SK-N-SH treated with all-trans-retinoic acid at 6 μM for 48 hours (cell line): ENCODE measurements at regions not wholly inside any gene's neighbourhood (a gene's known extent, or its start where the extent isn't known, plus 50 kb on each side); places are given as distances from the start of the nearest gene placed in this dataset.

Experiments
- ATAC-seq: fragments of 200-7000 bp; cut with Tn5 transposase; 3 replicates; pipeline ENCODE4 v1.9.1; 2020; ENCODE audit warnings: mild to moderate bottlenecking, moderate library complexity
- ARNTL ChIP-seq: fragments of 450-650 bp; formaldehyde crosslinking; IDR thresholded peaks from 2 replicates; pipeline ENCODE4 v1.5.0; 2020; ENCODE audit warnings: low read depth, mild to moderate bottlenecking, moderate library complexity, borderline replicate concordance
- BACH2 ChIP-seq: fragments of 250-450 bp; sonication (Bioruptor Pico); IDR thresholded peaks from 2 replicates; pipeline ENCODE4 v1.9.0; 2021; ENCODE audit warnings: mild to moderate bottlenecking, borderline replicate concordance
- CSDC2 ChIP-seq: fragments of 250-450 bp; sonication (Bioruptor Pico); IDR thresholded peaks from 2 replicates; pipeline ENCODE4 v1.5.0; 2020; ENCODE audit warnings: mild to moderate bottlenecking, moderate library complexity
- ESRRG ChIP-seq: fragments of 250-450 bp; sonication (Bioruptor Pico); IDR thresholded peaks from 2 replicates; pipeline ENCODE4 v1.6.1; 2021; ENCODE audit warnings: mild to moderate bottlenecking
- GLIS3 ChIP-seq: fragments of 250-450 bp; sonication (Bioruptor Pico); IDR thresholded peaks from 2 replicates; pipeline ENCODE4 v1.5.0; 2020; ENCODE audit warnings: mild to moderate bottlenecking, moderate library complexity
- OSR1 ChIP-seq: fragments of 250-450 bp; sonication (Bioruptor Pico); IDR thresholded peaks from 2 replicates; pipeline ENCODE4 v1.8.0; 2022; ENCODE audit warnings: moderate library complexity, mild to moderate bottlenecking, inconsistent platforms
- PPARA ChIP-seq: fragments of 250-450 bp; sonication (Bioruptor Pico); IDR thresholded peaks from 2 replicates; pipeline ENCODE4 v1.5.0; 2020; ENCODE audit warnings: mild to moderate bottlenecking, borderline replicate concordance
- RARB ChIP-seq: fragments of 250-450 bp; sonication (Bioruptor Pico); IDR thresholded peaks from 2 replicates; pipeline ENCODE4 v1.8.0; 2021; ENCODE audit warnings: mild to moderate bottlenecking, moderate library complexity
- SNAI2 ChIP-seq: fragments of 250-450 bp; sonication (Bioruptor Pico); IDR thresholded peaks from 2 replicates; pipeline ENCODE4 v1.5.0; 2020; ENCODE audit warnings: mild to moderate bottlenecking, moderate library complexity
- TOX ChIP-seq: fragments of 250-450 bp; sonication (Bioruptor Pico); IDR thresholded peaks from 2 replicates; pipeline ENCODE4 v1.8.0; 2021; ENCODE audit warnings: mild to moderate bottlenecking, moderate library complexity, borderline replicate concordance
- ZC3H10 ChIP-seq: fragments of 250-450 bp; sonication (Bioruptor Pico); IDR thresholded peaks from 2 replicates; pipeline ENCODE4 v1.5.1; 2021; ENCODE audit warnings: mild to moderate bottlenecking, moderate library complexity
- ZFP3 ChIP-seq: fragments of 250-450 bp; sonication (Bioruptor Pico); IDR thresholded peaks from 2 replicates; pipeline ENCODE4 v1.5.0; 2020; ENCODE audit warnings: mild to moderate bottlenecking, moderate library complexity
- ZFP30 ChIP-seq: fragments of 450-650 bp; formaldehyde crosslinking; IDR thresholded peaks from 2 replicates; pipeline ENCODE4 v1.5.0; 2022; ENCODE audit warnings: mild to moderate bottlenecking, moderate library complexity
- ZNF565 ChIP-seq: fragments of 450-650 bp; formaldehyde crosslinking; conservative IDR thresholded peaks from 2 replicates; pipeline ENCODE4 v1.5.0; 2020; ENCODE audit warnings: low read depth, mild to moderate bottlenecking, moderate library complexity
- ZNF70 ChIP-seq: fragments of 450-650 bp; formaldehyde crosslinking; IDR thresholded peaks from 2 replicates; pipeline ENCODE4 v1.5.0; 2020; ENCODE audit warnings: mild to moderate bottlenecking, moderate library complexity
- ZNF8 ChIP-seq: fragments of 450-650 bp; formaldehyde crosslinking; IDR thresholded peaks from 2 replicates; pipeline ENCODE4 v1.5.0; 2020; ENCODE audit warnings: mild to moderate bottlenecking, moderate library complexity
- TF ChIP-seq, protein P1 (sequence below): fragments of 250-450 bp; sonication (Bioruptor Pico); IDR thresholded peaks from 2 replicates; pipeline ENCODE4 v1.5.1; 2021; ENCODE audit warnings: mild to moderate bottlenecking, moderate library complexity
- TF ChIP-seq, protein P2 (sequence below): fragments of 250-450 bp; sonication (Bioruptor Pico); IDR thresholded peaks from 2 replicates; pipeline ENCODE4 v1.5.1; 2020; ENCODE audit warnings: low read depth, mild to moderate bottlenecking, moderate library complexity
- TF ChIP-seq, protein P3 (sequence below): fragments of 250-450 bp; sonication (Bioruptor Pico); IDR thresholded peaks from 2 replicates; pipeline ENCODE4 v1.8.0; 2020; ENCODE audit warnings: mild to moderate bottlenecking, moderate library complexity, borderline replicate concordance
- TF ChIP-seq, protein P4 (sequence below): fragments of 250-450 bp; sonication (Bioruptor Pico); IDR thresholded peaks from 2 replicates; pipeline ENCODE4 v1.8.0; 2021; ENCODE audit warnings: low read depth, mild to moderate bottlenecking, moderate library complexity, borderline replicate concordance
- TF ChIP-seq, protein P5 (sequence below): fragments of 250-450 bp; sonication (Bioruptor Pico); IDR thresholded peaks from 2 replicates; pipeline ENCODE4 v1.5.0; 2020; ENCODE audit warnings: mild to moderate bottlenecking, moderate library complexity

GRCh38 chr13:84973661-84974060, 825.6 kb downstream of the SLITRK6 start:
- TF ChIP-seq SNAI2 (CRISPR knock-in tag) (no peak), TOX (CRISPR knock-in tag) (no peak), ESRRG (CRISPR knock-in tag) (no peak), GLIS3 (no peak), OSR1 (CRISPR knock-in tag) (no peak), ZNF8 (CRISPR knock-in tag) (no peak), PPARA (CRISPR knock-in tag) (no peak), BACH2 (CRISPR knock-in tag) (no peak), ZC3H10 (no peak), CSDC2 (no peak), RARB (CRISPR knock-in tag) (no peak), ZFP30 (CRISPR knock-in tag) (no peak), ZNF565 (no peak), ARNTL (CRISPR knock-in tag) (no peak), ZNF70 (no peak)
- TF ChIP-seq, protein P1, sequence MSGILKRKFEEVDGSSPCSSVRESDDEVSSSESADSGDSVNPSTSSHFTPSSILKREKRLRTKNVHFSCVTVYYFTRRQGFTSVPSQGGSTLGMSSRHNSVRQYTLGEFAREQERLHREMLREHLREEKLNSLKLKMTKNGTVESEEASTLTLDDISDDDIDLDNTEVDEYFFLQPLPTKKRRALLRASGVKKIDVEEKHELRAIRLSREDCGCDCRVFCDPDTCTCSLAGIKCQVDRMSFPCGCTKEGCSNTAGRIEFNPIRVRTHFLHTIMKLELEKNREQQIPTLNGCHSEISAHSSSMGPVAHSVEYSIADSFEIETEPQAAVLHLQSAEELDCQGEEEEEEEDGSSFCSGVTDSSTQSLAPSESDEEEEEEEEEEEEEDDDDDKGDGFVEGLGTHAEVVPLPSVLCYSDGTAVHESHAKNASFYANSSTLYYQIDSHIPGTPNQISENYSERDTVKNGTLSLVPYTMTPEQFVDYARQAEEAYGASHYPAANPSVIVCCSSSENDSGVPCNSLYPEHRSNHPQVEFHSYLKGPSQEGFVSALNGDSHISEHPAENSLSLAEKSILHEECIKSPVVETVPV, result no peak
- TF ChIP-seq, protein P2, sequence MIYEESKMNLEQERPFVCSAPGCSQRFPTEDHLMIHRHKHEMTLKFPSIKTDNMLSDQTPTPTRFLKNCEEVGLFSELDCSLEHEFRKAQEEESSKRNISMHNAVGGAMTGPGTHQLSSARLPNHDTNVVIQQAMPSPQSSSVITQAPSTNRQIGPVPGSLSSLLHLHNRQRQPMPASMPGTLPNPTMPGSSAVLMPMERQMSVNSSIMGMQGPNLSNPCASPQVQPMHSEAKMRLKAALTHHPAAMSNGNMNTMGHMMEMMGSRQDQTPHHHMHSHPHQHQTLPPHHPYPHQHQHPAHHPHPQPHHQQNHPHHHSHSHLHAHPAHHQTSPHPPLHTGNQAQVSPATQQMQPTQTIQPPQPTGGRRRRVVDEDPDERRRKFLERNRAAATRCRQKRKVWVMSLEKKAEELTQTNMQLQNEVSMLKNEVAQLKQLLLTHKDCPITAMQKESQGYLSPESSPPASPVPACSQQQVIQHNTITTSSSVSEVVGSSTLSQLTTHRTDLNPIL (CRISPR knock-in tag), result no peak
- TF ChIP-seq, protein P3, sequence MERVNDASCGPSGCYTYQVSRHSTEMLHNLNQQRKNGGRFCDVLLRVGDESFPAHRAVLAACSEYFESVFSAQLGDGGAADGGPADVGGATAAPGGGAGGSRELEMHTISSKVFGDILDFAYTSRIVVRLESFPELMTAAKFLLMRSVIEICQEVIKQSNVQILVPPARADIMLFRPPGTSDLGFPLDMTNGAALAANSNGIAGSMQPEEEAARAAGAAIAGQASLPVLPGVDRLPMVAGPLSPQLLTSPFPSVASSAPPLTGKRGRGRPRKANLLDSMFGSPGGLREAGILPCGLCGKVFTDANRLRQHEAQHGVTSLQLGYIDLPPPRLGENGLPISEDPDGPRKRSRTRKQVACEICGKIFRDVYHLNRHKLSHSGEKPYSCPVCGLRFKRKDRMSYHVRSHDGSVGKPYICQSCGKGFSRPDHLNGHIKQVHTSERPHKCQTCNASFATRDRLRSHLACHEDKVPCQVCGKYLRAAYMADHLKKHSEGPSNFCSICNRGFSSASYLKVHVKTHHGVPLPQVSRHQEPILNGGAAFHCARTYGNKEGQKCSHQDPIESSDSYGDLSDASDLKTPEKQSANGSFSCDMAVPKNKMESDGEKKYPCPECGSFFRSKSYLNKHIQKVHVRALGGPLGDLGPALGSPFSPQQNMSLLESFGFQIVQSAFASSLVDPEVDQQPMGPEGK (CRISPR knock-in tag), result no peak
- TF ChIP-seq, protein P4, sequence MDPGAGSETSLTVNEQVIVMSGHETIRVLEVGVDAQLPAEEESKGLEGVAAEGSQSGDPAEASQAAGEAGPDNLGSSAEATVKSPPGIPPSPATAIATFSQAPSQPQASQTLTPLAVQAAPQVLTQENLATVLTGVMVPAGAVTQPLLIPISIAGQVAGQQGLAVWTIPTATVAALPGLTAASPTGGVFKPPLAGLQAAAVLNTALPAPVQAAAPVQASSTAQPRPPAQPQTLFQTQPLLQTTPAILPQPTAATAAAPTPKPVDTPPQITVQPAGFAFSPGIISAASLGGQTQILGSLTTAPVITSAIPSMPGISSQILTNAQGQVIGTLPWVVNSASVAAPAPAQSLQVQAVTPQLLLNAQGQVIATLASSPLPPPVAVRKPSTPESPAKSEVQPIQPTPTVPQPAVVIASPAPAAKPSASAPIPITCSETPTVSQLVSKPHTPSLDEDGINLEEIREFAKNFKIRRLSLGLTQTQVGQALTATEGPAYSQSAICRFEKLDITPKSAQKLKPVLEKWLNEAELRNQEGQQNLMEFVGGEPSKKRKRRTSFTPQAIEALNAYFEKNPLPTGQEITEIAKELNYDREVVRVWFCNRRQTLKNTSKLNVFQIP (CRISPR knock-in tag), result no peak
- TF ChIP-seq, protein P5, sequence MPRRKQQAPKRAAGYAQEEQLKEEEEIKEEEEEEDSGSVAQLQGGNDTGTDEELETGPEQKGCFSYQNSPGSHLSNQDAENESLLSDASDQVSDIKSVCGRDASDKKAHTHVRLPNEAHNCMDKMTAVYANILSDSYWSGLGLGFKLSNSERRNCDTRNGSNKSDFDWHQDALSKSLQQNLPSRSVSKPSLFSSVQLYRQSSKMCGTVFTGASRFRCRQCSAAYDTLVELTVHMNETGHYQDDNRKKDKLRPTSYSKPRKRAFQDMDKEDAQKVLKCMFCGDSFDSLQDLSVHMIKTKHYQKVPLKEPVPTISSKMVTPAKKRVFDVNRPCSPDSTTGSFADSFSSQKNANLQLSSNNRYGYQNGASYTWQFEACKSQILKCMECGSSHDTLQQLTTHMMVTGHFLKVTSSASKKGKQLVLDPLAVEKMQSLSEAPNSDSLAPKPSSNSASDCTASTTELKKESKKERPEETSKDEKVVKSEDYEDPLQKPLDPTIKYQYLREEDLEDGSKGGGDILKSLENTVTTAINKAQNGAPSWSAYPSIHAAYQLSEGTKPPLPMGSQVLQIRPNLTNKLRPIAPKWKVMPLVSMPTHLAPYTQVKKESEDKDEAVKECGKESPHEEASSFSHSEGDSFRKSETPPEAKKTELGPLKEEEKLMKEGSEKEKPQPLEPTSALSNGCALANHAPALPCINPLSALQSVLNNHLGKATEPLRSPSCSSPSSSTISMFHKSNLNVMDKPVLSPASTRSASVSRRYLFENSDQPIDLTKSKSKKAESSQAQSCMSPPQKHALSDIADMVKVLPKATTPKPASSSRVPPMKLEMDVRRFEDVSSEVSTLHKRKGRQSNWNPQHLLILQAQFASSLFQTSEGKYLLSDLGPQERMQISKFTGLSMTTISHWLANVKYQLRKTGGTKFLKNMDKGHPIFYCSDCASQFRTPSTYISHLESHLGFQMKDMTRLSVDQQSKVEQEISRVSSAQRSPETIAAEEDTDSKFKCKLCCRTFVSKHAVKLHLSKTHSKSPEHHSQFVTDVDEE (CRISPR knock-in tag), result no peak
- ATAC-seq, result no peak

DNA sequence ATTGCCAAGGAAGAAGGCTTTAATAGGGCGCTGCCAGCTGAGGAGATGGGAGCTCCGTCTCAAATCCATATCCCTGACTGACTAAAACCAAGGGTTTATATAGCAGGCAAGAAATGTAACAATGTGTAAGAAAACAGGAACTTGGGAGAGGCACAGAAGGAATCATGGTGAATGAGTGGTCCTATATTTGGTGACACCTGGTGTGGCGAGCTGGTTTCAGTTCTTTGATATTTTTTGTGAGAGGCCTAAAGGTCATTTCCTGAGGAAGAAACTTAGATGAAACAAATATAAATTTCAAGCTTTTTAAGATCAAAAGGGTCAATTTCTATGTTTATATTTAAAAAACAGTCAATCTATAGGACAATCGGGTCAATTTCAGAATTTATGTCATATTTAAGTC, 826.3 kb downstream of the SLITRK6 start:
- TF ChIP-seq ZNF70, result no peak
- TF ChIP-seq TOX (CRISPR knock-in tag), result no peak
- no peak for TF ChIP-seq PPARA (CRISPR knock-in tag)
- TF ChIP-seq, protein P5 (CRISPR knock-in tag), result no peak
- TF ChIP-seq ZNF565, result no peak
- no peak for TF ChIP-seq ZFP3 (CRISPR knock-in tag)
- TF ChIP-seq OSR1 (CRISPR knock-in tag), result no peak
- no peak for TF ChIP-seq SNAI2 (CRISPR knock-in tag)
- TF ChIP-seq, all 23 proteins: peak for 0
- no peak for ATAC-seq
